ENCODE measurements at regions not wholly inside any gene's neighbourhood (a gene's known extent, or its start where the extent isn't known, plus 50 kb on each side); places are given as distances from the start of the nearest gene placed in this dataset.

DNA sequence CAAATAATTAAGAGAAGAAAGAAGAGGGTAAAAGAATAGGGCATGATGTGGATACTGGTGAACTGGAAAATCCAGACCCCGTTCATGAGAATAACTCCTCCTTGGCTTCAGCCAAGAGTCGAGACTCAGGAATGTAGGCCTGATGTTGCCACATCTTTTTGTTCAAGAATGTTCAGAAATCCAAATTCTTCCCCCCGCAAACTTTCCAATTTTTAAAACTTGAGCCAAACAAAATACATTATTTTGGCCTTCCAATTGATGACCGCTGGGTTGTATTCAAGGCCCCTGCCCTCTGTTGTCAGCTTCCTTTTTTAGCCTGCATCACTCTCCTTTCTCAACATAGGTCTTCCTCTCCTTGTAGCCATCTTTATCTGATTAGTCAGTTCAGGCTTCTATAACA is 106.1 kb downstream of the TNFAIP3 start:
- TF ChIP-seq, protein P1, sequence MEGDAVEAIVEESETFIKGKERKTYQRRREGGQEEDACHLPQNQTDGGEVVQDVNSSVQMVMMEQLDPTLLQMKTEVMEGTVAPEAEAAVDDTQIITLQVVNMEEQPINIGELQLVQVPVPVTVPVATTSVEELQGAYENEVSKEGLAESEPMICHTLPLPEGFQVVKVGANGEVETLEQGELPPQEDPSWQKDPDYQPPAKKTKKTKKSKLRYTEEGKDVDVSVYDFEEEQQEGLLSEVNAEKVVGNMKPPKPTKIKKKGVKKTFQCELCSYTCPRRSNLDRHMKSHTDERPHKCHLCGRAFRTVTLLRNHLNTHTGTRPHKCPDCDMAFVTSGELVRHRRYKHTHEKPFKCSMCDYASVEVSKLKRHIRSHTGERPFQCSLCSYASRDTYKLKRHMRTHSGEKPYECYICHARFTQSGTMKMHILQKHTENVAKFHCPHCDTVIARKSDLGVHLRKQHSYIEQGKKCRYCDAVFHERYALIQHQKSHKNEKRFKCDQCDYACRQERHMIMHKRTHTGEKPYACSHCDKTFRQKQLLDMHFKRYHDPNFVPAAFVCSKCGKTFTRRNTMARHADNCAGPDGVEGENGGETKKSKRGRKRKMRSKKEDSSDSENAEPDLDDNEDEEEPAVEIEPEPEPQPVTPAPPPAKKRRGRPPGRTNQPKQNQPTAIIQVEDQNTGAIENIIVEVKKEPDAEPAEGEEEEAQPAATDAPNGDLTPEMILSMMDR (IDR thresholded peaks at IDR 0.05), result no peak
- Histone ChIP-seq H3K36me3 (ENCODE audit: control insufficient read depth, insufficient read depth, low read length) (no peaks in the 10 kb centered on the region), H3K4me1 (no peaks in the 10 kb centered on the region), H3K27me3 (ENCODE audit: control insufficient read depth, insufficient read depth, low read length) (no peaks in the 10 kb centered on the region), H3K4me2 (ENCODE audit: low read length) (no peak overlapping the region), H3K9ac (no peak overlapping the region), H3K4me3 (ENCODE audit: low read depth, low read length) (no peak overlapping the region), H3K9me3 (ENCODE audit: control insufficient read depth, low read length) (no peaks in the 10 kb centered on the region), H3K27ac (no peak overlapping the region), H2AFZ (no peak overlapping the region), H3K79me2 (no peaks in the 10 kb centered on the region)

- Histone ChIP-seq H3K4me1 (no peaks in the 10 kb centered on the region), H3K4me2 (ENCODE audit: low read length) (no peak overlapping the region), H3K9me3 (ENCODE audit: control insufficient read depth, low read length) (no peaks in the 10 kb centered on the region), H3K4me3 (ENCODE audit: low read depth, low read length) (no peak overlapping the region), H2AFZ (no peak overlapping the region), H3K36me3 (ENCODE audit: control insufficient read depth, insufficient read depth, low read length) (no peaks in the 10 kb centered on the region), H3K9ac (no peak overlapping the region), H3K27ac (no peak overlapping the region), H3K79me2 (no peaks in the 10 kb centered on the region), H3K27me3 (ENCODE audit: control insufficient read depth, insufficient read depth, low read length) (no peaks in the 10 kb centered on the region)
- TF ChIP-seq, protein P1 (IDR thresholded peaks at IDR 0.05), result no peak
Observed at GRCh38 chr6:137975188-137975940, 108.3 kb downstream of the TNFAIP3 start.

- H3K4me2 ChIP-seq (ENCODE audit: low read length), result no peak overlapping the region
- no peak overlapping the region for H3K4me3 ChIP-seq (ENCODE audit: low read depth, low read length)
- H2AFZ ChIP-seq, result no peak overlapping the region
- no peaks in the 10 kb centered on the region for H3K4me1 ChIP-seq
- no peaks in the 10 kb centered on the region for H3K9me3 ChIP-seq (ENCODE audit: control insufficient read depth, low read length)
- no peaks in the 10 kb centered on the region for H3K36me3 ChIP-seq (ENCODE audit: control insufficient read depth, insufficient read depth, low read length)
- H3K27ac ChIP-seq, result no peak overlapping the region
- H3K27me3 ChIP-seq (ENCODE audit: control insufficient read depth, insufficient read depth, low read length), result no peaks in the 10 kb centered on the region
- H3K9ac ChIP-seq, result no peak overlapping the region
- no peaks in the 10 kb centered on the region for H3K79me2 ChIP-seq
- TF ChIP-seq, protein P1 (IDR thresholded peaks at IDR 0.05), result no peak
Observed at GRCh38 chr6:137976430-137976829, 109.4 kb downstream of the TNFAIP3 start.

DNA sequence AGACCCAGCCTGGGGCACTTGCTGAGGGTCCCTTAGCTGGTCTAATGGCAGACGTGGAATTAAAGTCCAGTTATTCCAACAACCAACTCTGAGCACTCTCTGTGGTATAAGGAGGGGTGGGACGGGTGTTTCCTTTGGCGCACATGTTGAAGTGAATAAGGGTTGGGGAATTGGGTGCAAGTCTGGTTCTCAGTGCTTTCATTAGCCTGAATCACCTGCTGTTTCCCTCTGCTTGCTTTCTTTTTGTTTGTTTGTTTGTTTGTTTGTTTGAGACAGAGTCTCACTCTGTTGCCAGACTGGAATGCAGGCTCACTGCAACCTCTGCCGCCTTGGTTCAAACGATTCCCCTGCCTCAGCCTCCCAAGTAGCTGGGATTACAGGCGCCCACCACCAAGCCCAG is 110.1 kb downstream of the TNFAIP3 start:
- no peak overlapping the region for H3K9ac ChIP-seq
- H3K79me2 ChIP-seq, result no peaks in the 10 kb centered on the region
- TF ChIP-seq, protein P1 (IDR thresholded peaks at IDR 0.05), result no peak
- no peaks in the 10 kb centered on the region for H3K27me3 ChIP-seq (ENCODE audit: control insufficient read depth, insufficient read depth, low read length)
- H3K4me3 ChIP-seq (ENCODE audit: low read depth, low read length), result no peak overlapping the region
- H3K36me3 ChIP-seq (ENCODE audit: control insufficient read depth, insufficient read depth, low read length), result no peaks in the 10 kb centered on the region
- H3K9me3 ChIP-seq (ENCODE audit: control insufficient read depth, low read length), result no peaks in the 10 kb centered on the region
- no peak overlapping the region for H3K4me2 ChIP-seq (ENCODE audit: low read length)
- H2AFZ ChIP-seq, result no peak overlapping the region
- no peak overlapping the region for H3K27ac ChIP-seq
- no peaks in the 10 kb centered on the region for H3K4me1 ChIP-seq

GRCh38 chr6:137977814-137978213 is 110.8 kb downstream of the TNFAIP3 start:
- H3K4me1 ChIP-seq, result no peaks in the 10 kb centered on the region
- H3K9me3 ChIP-seq (ENCODE audit: control insufficient read depth, low read length), result no peaks in the 10 kb centered on the region
- no peak overlapping the region for H3K4me2 ChIP-seq (ENCODE audit: low read length)
- H3K36me3 ChIP-seq (ENCODE audit: control insufficient read depth, insufficient read depth, low read length), result no peaks in the 10 kb centered on the region
- TF ChIP-seq, protein P1 (IDR thresholded peaks at IDR 0.05), result no peak
- no peaks in the 10 kb centered on the region for H3K27me3 ChIP-seq (ENCODE audit: control insufficient read depth, insufficient read depth, low read length)
- no peak overlapping the region for H3K9ac ChIP-seq
- H3K4me3 ChIP-seq (ENCODE audit: low read depth, low read length), result no peak overlapping the region
- no peak overlapping the region for H3K27ac ChIP-seq
- no peaks in the 10 kb centered on the region for H3K79me2 ChIP-seq
- no peak overlapping the region for H2AFZ ChIP-seq

All from parathyroid adenoma (tissue), 2 donors.